DND-41 (cell line): ENCODE measurements at regions not wholly inside any gene's neighbourhood (a gene's known extent, or its start where the extent isn't known, plus 50 kb on each side); places are given as distances from the start of the nearest gene placed in this dataset.

Experiments used
- CTCF ChIP-seq: IDR thresholded peaks from 2 replicates; pipeline ENCODE4 v1.5.1; 2012; ENCODE audit warnings: borderline replicate concordance, low read length, moderate library complexity, mild to moderate bottlenecking; ENCODE audit not compliant: poor library complexity, severe bottlenecking; ENCODE audit errors: extremely low read depth
- EZH2 ChIP-seq: IDR thresholded peaks from 3 replicates; pipeline ENCODE4 v1.6.1; 2012; ENCODE audit warnings: borderline replicate concordance, low read depth, mild to moderate bottlenecking, moderate library complexity, low read length, inconsistent platforms; ENCODE audit not compliant: severe bottlenecking

GRCh38 chr22:27483095-27483785, 318.3 kb downstream of the MN1 start:
- TF ChIP-seq EZH2: no peak
- no peak for TF ChIP-seq CTCF
